LNCAP (cell line): ENCODE measurements at regions not wholly inside any gene's neighbourhood (a gene's known extent, or its start where the extent isn't known, plus 50 kb on each side); places are given as distances from the start of the nearest gene placed in this dataset.

Experiments used
- TF ChIP-seq, protein P1 (sequence below): fragments of 450-650 bp; IDR thresholded peaks from 2 replicates; pipeline ENCODE4 v1.5.1; 2017; ENCODE audit warnings: mild to moderate bottlenecking

DNA sequence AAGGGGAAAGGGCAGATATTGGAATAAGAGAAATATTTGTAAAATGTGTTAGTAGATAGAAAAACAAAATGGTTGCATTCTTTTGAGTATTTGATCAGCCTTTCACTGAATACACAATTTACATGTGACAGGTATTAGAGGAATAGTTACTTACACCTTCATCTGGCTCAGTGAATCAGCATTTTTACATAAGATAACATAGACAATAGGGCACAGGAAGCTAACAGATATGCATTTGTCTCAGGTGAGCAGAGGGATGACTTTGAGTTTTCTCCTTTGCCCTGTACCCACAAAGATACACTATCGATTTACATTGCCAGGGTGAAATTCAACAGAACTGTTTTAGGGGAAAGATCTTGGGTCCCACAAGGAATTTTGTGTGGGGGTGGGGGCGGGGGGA lies 373.1 kb upstream of the NETO1 start:
- TF ChIP-seq, protein P1, sequence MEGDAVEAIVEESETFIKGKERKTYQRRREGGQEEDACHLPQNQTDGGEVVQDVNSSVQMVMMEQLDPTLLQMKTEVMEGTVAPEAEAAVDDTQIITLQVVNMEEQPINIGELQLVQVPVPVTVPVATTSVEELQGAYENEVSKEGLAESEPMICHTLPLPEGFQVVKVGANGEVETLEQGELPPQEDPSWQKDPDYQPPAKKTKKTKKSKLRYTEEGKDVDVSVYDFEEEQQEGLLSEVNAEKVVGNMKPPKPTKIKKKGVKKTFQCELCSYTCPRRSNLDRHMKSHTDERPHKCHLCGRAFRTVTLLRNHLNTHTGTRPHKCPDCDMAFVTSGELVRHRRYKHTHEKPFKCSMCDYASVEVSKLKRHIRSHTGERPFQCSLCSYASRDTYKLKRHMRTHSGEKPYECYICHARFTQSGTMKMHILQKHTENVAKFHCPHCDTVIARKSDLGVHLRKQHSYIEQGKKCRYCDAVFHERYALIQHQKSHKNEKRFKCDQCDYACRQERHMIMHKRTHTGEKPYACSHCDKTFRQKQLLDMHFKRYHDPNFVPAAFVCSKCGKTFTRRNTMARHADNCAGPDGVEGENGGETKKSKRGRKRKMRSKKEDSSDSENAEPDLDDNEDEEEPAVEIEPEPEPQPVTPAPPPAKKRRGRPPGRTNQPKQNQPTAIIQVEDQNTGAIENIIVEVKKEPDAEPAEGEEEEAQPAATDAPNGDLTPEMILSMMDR, result no peak

DNA sequence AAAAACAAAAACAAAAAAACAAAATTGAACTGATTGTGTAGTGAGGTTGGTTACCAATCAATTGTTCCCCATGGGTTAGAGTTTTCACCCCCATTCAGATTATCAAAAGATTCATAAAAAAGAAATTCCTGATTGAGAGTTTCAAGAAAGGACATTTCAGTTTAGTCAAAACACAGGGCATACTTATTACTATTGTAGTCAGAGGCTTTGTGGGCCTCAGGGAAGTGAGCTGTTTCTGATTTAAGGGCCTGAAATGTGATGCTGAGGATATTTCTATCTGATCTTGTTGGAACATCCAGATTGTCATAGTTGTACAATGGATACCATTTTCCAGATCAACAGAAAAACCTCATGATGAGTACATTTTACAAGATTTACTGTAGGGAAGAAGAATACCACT lies 368.1 kb upstream of the NETO1 start:
- TF ChIP-seq, protein P1, result no peak

DNA sequence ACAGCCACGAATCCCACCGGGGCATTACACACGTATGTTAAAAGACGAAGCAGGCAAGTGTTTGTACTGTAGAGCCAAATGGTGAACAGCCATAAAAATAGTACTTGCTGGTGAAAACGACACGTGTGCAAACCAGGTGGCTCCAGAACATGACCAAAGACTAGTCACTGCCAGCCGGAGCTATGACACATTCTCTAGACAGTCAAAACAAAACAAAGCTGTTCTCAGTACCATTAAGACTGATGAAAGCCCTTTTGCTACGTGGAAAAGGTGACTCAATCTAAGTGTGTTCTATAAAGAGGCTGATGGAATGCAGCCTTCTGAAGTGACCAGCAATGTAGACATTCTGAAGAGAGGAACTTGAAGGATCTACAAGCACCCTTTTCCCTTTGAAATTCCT lies 367.7 kb upstream of the NETO1 start:
- TF ChIP-seq, protein P1, result no peak

DNA sequence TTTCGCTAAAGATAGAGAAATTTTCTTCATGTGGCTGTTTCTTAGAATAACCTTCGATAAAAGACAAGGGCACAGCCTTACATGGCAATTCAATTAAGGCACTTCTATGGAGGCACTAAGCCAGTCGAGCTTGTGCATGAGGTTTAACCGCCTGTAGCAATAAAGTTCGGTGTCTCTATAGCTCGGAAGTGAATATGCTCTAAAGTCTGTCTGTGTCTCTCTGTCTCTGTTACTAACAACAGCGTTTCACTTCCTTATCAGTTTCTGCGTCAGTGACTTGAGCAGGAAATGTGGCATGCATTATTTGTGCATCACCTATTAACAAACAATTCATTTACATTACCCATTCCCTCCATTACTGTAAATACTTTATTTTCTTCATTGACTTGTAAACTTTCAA lies 365.1 kb upstream of the NETO1 start:
- TF ChIP-seq, protein P1, result no peak

DNA sequence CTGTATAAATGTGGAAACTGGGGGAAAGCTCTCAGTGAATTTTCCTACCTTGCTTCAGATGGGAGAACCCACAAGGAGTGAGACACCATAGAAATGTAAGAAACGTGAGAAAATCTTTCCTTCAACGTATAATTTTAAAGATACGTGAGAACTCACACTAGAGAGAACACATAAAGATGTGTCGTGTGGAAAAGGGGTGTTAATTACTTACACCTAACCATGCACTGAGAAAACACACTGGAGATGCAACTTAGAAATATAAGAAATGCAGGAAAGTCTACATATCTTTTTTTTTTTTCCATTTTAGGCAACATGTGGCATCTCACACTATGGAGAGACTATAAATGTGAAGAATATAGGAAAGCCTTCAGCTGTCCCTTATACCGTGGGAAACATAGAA lies 352.9 kb upstream of the NETO1 start:
- TF ChIP-seq, protein P1, result no peak

DNA sequence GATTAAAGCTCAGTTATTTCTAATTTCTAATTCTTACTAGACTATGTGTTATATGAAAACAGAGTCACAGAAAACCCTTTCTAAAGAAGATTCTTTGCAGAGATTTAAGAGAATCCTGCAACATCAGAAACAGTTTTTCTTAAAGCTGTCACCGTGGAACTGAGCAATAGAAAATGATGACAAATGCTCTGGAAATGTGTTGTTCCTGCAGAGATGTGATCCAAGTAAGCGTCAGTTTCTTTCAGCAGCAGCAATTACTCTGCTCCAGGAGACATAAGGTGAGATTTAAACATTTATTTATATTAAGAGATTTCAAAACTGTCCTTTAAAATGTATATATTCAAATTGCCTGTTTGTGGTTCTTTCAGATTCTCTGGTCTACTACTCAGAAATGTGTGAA lies 350.5 kb upstream of the NETO1 start:
- TF ChIP-seq, protein P1, result no peak

DNA sequence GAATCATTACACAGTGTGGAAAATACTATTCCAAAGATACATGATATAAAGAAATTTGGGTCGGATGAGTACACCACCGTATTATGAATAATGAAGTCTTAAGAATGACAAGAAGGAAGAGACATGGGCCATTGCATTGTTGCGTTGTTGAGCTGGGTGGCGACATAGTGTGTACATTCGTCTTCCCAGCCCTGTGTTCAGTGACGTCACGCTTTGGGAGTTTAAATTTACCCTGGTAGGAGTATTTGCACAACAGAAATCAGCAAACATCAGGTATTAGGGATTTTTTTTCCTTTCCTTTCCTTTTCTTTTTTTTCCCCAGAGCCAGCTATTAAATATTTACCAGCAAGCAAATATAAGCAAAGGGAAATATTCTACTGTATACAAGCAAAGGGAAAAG lies 347.2 kb upstream of the NETO1 start:
- TF ChIP-seq, protein P1, result no peak

DNA sequence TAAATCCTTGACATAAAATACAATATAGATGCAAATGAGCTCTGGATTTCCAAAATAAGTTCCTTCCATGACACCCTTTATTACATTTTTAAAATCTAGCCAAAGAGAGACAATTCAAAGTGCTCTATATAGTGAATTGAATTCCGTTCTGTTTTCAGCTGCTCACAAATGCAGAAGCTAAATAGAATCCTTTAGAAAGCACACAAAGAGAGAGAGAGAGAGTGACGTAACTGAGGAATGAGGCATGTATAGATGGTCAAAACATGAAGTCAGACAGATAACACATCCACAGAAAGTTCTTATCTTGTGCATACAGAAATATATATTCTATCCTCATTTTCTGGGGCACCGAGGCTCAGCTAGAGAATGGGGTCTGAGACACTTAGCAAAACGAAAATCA lies 344.7 kb upstream of the NETO1 start:
- TF ChIP-seq, protein P1, result no peak
